ENCODE measurements at regions not wholly inside any gene's neighbourhood (a gene's known extent, or its start where the extent isn't known, plus 50 kb on each side); places are given as distances from the start of the nearest gene placed in this dataset.

GRCh38 chr7:19991936-19992335, 218.5 kb upstream of the TMEM196 start:
- TF ChIP-seq CTCF (IDR thresholded peaks at IDR 0.05), result no peak
- TF ChIP-seq POLR2A (IDR thresholded peaks at IDR 0.05), result no peak
